Activated T-cell treated with anti-CD3 and anti-CD28 coated beads for 48 hours (primary cell): ENCODE measurements at regions not wholly inside any gene's neighbourhood (a gene's known extent, or its start where the extent isn't known, plus 50 kb on each side); places are given as distances from the start of the nearest gene placed in this dataset.

Source experiments
- DNase-seq: peaks from one replicate; pipeline ENCODE4 v3.0.0-alpha.2; 2020; ENCODE audit warnings: low read depth

- DNase-seq = no peak
Observed at GRCh38 chr7:41910940-41911600, 208.2 kb upstream of the INHBA start.

- no peak for DNase-seq
Observed at GRCh38 chr7:41907444-41907843, 204.6 kb upstream of the INHBA start.

GRCh38 chr7:41900532-41900931 is 197.6 kb upstream of the INHBA start:
- no peak for DNase-seq

GRCh38 chr7:41899823-41900433 is 197.0 kb upstream of the INHBA start:
- DNase-seq = no peak

GRCh38 chr7:41893656-41894055 is 190.8 kb upstream of the INHBA start:
- DNase-seq = no peak

- DNase-seq = no peak
Observed at GRCh38 chr7:41892356-41893100, 189.6 kb upstream of the INHBA start.

GRCh38 chr7:41891950-41892349 is 189.1 kb upstream of the INHBA start:
- no peak for DNase-seq

GRCh38 chr7:41890631-41891274 is 187.9 kb upstream of the INHBA start:
- DNase-seq = no peak

GRCh38 chr7:41889472-41889871 is 186.6 kb upstream of the INHBA start:
- no peak for DNase-seq

- DNase-seq = no peak
Observed at GRCh38 chr7:41889040-41889439, 186.2 kb upstream of the INHBA start.

- DNase-seq = no peak
Observed at GRCh38 chr7:41887416-41887815, 184.5 kb upstream of the INHBA start.

GRCh38 chr7:41886901-41887311 is 184.0 kb upstream of the INHBA start:
- DNase-seq = no peak

- DNase-seq = no peak
Observed at GRCh38 chr7:41886262-41886900, 183.5 kb upstream of the INHBA start.

GRCh38 chr7:41885748-41886147 is 182.9 kb upstream of the INHBA start:
- no peak for DNase-seq

- no peak for DNase-seq
Observed at GRCh38 chr7:41885078-41885477, 182.2 kb upstream of the INHBA start.

GRCh38 chr7:41882745-41883420 is 180.0 kb upstream of the INHBA start:
- no peak for DNase-seq

- no peak for DNase-seq
Observed at GRCh38 chr7:41882256-41882655, 179.4 kb upstream of the INHBA start.

- peak; percentile 70 for DNase-seq
Observed at GRCh38 chr7:41881331-41882130, 178.6 kb upstream of the INHBA start.

GRCh38 chr7:41880107-41880506 is 177.2 kb upstream of the INHBA start:
- DNase-seq = no peak

- no peak for DNase-seq
Observed at GRCh38 chr7:41879403-41879802, 176.5 kb upstream of the INHBA start.
